ENCODE measurements at regions not wholly inside any gene's neighbourhood (a gene's known extent, or its start where the extent isn't known, plus 50 kb on each side); places are given as distances from the start of the nearest gene placed in this dataset.
A peak's percentile ranks its signal among the peaks of the same experiment; 100 is the strongest.

DNA sequence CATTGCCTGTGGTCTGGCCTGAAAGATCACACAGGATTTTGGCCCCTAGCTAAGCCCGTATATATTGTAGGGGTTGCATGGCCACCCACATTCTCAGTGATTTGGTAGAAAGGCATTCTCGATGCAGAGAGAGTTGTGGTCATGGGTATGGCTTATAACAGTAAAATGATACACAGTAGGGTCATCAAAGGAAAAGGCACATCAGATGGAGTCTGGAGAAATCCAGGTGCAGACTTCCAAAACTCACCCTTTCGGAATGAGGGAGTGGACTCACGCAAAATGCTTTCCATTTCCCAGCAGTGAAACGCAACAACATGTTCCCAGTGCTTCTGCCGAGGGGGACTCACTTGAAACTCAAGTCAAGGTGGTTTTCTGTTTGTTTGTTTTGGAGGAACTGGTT is 802.5 kb upstream of the SLITRK1 start:
- DNase-seq = no peak

DNA sequence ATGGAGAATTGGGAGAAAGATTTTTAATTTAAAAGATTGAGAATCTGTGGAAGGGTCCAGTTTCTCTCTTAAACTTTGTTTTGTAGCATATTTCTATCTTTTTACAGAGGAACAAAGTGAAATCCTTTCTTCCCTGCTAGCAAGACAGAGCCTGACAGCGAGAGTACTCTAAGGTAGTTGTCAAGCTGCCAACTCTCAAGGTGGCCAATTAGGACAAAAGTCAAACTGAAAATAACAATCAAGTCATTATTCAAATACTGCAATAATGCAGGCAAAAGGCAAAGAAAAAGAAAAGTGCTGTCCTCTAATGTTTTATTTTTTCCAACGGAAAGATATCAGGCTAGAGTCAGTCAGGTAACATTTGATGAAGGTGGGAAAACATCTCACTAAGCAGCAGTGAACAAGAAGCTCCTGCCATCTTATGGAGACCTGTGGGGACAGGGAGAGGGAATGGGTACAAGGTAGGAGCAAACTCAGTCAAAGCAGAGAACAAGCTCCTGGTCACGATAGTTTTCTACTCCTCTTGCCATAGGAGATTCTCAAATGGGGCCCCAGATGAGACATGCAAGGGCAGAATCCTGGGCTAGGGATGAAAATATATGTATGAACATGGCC is 801.9 kb upstream of the SLITRK1 start:
- DNase-seq = no peak

DNA sequence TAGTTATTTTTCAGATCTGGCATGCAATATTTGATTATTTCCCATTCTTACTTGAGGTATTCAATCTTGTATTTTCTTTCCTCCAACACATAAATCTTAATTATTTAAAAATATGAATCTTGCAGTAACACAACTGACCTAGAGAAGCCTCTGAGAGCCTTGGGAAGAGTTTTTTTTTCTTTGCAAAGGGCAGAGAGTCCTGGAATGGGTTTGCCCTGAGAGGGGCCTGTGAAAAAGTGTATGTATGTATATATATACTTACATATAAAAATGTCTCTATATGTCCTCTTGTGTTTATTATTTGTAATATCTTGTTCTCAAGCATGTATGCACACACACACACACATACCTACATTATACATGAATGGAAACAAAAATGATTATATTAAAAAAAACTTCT is 801.2 kb upstream of the SLITRK1 start:
- DNase-seq = no peak

DNA sequence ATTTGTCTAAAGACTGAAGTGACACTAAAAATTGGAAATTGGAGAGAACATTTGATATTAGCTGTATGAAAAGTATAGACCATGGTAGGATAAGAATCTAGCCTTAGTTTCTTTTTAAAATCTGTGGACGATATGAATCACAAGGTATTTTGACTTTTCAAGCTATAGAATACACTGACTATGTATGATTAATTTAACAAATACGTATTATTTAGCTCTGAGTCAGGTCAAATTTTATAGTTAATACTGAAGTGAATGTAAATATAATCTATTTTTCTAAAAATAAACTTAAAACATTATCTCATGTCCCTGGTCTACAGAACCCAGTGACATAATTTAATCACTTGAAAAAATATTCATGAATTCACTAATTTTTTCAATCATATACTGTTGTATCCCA is 795.6 kb upstream of the SLITRK1 start:
- DNase-seq = no peak

DNA sequence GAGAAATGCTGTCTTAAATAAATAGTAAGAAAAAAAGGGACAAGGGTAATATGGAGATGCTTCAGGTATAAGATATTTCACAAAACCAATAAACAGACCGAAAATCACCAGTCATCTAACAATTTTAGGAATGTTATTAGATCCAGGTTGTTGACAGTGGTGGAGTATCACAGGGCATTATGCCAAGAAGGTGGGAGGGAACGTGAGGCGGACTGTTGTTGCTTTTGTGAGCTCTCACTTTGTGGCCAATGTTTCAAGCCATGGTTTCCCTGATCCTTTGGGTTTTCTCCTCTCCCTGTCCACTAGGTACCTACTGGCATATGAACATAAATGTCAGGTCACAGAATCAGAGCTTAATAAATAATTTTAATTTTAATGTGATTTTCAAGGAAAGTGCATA is 790.3 kb upstream of the SLITRK1 start:
- DNase-seq = peak; percentile 38

DNA sequence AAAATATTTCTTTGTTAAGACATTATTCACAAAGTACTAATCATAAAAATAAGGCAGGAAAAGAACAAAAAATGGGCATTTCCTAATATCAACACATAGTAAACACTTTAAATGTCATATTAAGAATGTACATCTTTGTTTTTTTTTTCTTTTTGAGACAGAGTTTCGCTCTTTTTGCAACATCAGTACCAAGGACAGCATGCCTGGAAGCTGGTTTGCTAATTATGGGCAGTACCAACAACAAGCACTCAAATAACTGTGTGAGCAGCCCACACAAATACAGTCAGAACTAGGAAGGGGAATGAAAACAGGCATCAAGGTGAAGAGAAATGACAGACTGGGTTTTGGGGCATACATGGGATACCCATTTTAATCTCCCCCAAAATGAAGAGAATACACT is 788.0 kb upstream of the SLITRK1 start:
- DNase-seq = no peak

DNA sequence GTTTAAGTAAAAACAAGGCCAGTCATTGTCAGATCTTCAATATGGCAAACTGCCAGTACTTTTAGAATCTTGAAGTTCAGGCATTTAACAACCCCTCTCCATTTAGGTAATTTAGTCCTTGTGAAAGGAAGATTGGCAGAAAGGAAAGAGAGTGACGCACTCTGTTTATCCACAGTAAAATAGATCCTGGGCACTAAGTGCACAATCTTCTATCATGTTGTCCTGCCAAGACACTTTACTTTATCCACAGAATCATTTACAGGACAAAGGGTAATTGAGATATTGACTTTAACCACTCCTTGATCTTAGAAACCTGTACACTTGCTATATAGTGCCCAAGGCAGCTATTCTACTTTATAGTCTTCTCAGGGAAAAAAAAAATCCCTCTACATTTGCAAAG is 786.4 kb upstream of the SLITRK1 start:
- DNase-seq = no peak

DNA sequence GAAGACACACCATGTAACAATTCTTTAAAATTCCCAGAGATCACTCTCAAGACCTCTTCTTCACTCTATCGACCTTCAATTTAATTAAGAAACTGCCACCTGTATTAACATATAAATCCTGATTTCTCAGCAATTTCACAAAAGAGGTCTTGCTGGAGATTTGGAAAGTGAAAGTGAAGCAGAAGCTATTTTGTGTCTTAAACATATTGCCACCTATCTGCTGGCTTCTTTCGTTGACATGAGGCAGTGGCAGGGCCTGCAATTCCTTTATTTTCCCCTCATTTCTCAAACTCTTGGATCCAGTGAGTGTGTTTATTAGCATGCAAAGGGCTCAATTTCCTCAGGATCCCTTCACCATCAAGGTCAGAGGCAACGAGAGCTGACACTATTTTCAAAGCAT is 780.2 kb upstream of the SLITRK1 start:
- no peak for DNase-seq

DNA sequence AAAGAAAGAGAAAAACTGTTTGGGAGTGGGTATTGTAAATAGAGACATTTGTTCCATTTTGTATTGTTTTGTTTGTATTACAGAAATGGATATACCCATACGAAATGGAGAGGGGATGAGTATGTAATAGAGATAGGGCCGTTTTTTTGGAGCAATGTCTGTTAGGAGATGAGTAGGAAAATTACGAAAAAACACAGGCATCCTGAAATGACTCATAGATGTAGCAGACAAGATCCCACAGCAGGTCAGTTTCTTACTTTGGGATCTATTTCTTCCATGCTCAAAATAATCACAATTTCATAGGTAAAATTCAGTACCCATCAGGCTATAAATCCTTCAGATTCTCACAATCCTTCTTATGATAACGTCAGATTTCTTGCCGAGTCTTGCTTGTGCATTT is 779.4 kb upstream of the SLITRK1 start:
- no peak for DNase-seq

DNA sequence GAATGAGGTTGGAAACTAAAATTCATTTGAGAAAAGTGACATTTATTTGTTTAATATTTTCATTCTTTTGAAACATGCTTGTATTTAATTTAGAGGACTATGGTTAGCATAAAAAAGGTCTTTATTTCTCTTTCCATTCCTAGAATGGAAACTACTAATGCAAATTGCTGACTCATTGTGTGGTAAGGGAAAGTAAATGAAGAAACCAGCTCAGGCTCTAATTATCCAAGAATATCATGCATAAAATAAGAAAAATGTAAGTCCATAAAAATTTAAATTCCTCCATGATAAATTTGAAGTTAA is 777.0 kb upstream of the SLITRK1 start:
- DNase-seq = no peak

DNA sequence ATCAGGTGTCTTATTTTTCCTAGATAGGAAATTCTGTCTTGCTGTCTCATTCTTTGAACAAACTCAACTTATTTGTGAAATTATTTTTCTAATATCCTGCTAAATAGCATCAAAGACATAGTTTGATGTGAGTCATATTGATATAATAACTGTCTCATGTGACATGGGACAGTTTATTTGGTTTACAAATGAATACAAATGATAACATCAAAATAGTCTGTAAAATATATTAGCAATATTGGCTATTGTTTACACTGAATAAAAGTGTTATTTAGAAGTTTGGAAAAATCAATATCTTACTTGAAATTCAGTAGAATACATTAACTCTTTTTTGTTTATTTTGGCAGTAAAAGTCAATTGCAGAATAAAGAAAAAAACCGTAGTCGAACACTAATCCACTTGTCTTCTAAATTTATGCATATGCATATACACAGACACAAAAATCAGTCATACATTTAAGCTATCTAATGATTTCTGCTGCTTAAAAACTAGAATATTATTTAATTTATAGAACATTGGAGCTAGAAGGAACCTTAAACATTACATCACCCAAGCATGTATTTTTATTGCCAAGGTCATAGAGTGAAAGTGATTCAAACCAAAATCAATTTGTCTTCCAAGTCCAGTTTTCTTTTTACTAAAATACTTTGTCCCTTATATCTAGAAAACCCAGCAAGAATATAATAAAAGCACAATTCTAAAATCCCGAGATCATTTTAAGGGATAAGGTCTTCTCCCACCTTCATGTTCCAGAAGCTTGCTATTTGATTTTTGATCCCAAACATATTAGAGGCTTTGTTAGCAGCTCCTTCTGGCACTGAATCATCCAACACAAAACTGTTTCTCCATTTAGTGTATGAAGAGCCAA is 776.5 kb upstream of the SLITRK1 start:
- no peak for DNase-seq

DNA sequence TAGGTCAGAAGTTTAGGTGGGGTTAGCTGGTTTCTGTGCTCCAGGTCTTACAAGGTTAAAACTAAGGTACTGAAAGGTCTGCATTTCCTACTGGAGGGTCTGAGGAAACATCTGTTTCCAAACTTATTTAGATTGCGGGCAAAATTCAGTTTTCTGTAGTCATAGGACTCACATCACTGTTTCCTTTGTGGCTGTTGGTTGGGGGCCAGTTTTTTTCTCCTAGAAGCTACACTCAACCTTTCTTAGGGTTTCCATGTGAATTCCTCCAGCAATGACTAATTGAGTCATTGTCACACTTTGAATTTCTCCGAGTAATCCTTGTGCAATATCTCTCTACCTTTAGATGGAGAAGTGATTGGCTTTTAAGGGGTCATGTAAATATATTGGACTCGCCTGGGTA is 773.4 kb upstream of the SLITRK1 start:
- no peak for DNase-seq

DNA sequence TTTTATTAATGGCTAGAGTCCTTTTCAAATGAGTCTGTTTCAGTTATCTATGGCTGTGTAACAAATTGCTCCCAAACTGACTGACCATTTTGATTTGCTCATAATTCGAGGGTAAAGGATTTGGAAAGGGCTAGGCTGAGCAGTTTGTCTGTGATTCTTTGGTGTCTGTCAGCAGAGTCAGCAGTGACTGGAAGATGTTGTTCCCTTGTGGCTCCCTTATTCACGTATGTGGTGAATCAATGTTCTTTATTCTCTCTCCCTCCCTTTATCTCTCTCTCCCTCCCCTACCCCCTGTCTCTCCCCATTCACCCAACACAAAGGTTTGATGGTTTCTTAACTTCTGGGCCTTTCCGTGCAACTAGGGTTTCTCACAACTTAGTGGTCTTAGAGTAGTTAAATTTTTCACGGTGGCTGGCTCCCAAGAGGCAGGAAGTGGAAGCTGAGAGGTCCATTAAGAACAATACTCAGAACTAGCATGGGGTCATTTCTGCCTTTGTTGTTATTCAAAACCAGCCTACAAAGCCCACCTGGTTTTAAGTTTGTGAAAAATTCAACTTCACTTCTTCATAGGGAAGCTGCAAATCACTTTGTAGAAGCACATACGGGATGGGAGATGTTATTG is 772.5 kb upstream of the SLITRK1 start:
- DNase-seq = no peak

DNA sequence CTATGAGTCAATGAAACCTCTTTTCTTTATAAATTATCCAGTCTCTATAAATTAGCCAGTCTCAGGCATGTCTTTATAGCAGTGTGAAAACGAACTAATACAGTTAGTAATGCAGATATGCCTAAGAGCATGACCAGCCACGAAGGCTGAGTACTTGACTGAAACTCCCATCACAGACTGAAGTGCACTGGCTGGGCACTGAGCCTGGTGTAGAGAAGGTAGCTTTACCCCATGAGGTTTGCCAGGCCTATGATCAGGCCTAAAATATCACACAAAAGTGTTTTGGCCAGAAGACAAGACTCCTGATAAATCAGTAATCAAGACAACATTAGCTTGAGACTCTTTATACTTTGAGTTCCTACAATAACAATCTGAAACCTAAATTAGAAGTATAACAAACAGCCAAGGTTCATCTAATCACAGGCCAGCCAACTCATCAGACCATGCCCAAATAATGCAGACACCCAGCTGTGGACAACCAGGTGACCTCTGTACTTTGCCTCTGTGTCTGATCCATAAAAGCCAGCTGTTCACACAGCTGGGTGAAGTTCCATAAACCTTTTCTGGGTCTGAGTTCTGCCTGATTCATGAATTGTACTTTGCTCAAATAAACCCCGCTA is 771.8 kb upstream of the SLITRK1 start:
- no peak for DNase-seq

DNA sequence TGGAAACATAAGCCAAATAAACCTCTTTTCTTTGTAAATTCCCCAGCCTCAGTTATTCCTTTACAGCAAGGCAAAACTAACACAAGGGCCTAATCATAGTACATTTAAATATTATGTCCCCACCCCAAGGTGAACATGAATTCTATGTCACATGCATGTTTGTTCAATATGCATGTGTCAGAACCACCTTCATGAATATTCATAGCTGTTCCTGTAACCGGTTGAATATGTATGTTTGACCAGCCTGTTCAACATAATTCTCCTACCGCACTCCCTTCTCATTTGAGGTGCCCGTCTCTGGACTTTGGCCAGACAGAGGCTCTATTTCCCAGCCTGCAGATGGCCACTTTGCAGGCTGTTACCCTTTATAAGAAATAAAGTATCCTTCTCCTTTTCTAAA is 769.4 kb upstream of the SLITRK1 start:
- no peak for DNase-seq

DNA sequence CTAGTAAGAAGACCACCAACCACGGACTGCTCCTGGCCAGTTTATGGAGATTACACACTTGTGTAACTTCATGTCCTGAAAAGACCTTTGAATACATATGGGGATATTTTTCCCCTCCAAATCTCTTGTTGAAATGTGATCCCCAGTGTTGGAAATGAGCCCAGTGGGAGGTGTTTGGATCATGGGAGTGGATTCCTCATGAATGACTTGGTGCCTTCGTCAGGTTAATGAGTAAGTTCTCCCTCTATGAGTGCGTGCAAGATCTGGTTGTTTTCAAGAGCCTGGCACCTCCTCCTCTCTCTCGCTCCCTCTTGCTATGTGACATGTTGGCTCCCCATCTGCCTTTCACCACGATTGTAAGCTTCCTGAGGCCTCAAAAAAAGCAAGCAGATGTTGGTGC is 769.0 kb upstream of the SLITRK1 start:
- DNase-seq = no peak

DNA sequence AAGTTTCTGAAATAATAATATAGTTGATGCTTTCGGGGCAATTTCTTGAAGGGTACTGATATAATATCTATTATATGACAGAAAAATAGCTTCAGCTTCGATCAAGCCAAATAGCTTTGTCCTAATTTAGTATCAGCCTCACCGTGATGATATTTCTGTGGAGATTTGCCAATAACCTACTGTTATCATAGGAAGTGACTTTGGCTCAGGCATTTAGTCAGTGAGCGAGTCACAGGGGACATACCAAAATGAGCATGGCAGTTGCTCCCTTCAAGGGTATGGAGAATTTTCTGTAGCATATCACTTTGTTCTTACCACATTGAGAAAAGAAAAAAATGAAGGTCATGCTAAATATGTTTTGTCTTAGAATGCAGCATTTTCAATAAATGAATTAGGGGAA is 767.6 kb upstream of the SLITRK1 start:
- no peak for DNase-seq

DNA sequence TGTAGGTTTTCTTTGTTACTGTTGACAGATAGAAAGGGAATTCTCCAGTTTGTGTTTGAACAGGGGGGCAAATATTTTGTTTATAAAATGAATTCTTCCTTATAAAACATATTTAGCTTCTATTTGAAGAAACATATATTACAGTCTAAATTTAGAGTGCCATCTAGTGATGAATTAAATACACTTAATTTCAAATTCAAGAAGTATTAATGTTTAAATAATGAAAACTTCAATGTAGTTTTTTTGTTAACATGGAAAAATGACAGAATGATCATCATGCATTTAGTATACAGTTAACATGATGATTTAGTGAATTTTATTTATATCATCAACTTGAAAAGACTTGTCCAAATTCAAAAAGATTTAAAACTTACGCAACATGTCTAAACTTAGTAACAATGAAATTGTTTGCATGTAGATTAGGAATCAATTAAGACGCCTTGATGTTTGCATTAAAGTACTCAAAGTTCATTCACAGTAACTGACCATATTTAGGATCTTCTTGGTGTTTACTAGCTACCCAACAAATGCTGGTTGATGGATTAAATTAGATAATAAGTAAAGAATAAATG is 765.9 kb upstream of the SLITRK1 start:
- DNase-seq = peak; percentile 28

DNA sequence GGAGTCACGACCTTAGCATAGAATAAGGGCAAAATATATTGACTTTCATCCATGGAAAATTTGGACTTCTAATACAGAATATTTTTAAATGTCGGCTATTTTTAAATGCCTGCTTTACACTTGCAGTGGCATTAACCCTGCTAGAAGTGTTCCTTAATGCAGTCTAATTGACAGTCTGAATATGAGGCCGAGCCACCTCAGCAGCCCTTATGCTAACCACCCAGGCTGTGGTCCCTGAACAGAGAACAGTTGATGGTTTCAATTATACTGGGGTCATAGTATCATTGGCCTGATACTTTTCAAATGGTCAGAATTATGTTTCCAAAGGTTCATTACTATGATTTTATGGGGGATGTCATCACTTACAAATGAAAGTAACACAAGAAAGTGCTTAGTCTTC is 764.7 kb upstream of the SLITRK1 start:
- no peak for DNase-seq

DNA sequence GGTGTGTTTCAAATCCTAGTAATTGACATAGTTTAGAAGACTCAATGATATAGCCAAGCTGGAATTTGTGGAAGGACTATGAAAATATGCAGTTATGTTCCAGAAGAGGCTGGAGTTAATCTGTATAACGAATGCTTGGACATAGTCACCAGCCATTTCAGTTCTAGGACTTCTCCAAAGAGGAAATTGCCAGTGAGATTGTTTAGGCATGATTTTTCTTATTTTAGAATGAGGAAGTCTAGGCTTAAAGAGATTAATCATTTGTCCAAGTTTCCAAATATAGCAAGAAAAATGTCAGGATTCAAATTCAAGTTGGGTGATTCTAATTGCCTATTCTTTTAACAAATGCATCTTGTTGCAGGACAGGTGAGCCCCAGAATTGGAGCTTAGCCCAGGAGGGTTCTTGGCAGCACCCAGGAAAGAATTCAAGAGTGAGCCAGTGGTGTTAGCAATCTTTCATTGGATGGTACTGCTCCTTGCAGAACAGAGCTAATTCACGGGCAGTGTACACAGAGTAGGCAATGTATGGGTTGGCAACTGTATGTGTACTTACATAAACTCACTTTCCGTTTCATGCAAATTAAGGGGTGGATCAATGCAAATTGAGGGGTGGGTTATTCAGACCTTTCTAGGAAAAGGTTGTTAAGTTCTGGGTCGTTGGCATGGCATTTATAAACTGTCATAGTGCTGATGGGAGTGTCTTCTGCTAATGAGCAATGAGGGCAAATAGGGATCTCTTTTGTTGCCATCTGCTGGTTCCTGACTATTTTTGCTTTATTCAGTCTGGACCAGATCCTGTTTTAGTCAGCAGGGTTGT is 763.1 kb upstream of the SLITRK1 start:
- peak; percentile 24 for DNase-seq

DNA sequence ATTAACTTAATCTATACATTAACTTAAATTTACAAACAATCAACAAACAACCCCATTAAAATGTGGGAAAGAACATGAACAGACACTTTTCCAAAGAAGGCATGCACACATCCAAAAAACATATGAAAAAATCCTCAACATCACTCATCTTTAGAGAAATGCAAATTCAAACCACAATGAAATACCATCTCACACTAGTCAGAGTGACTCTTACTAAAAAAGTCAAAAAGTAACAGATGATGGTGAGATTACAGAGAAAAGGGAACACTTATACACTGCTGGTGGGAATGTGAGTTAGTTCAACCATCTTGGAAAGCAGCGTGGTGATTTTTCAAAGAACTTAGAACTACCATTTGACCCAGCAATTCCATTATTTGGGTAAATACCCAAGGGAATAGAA is 759.2 kb upstream of the SLITRK1 start:
- DNase-seq = no peak

DNA sequence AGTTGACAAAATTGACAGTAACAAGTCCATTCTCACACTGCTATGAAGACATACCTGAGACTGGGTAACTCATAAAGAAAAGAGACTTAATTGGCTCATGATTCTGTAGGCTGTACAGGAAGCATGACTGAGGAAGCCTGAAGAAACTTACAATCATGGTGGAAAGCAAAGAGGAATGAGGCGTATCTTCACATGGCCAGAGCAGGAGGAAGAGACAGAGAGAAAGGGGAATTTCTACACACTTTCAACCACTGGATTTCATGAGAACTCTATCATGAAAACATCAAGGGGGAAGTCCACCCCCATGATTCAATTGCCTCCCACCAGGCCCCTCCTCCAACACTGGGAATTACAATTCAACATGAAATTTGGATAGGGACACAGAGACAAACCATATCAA is 758.4 kb upstream of the SLITRK1 start:
- no peak for DNase-seq

DNA sequence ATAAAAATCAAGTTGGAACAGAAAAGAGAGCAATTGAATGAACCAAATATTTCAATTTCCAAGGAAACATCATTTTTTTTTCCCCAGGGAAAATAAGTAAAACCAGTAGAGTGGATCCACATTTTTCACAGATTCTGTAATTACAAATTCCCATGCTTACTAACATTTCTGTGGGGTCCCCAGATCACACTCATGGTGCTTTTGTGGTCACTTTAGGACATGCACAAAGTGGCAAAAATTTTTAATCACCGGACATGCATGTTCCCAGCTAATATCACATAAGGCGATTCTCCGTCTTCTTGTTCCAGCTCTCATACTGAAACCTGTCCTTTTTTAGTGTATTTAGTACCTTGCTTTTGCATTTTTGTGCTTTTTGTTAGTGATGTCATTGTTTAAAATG is 748.2 kb upstream of the SLITRK1 start:
- no peak for DNase-seq

Measured in SHP77 treated with DMSO at 0.1 percent for 48 hours (cell line).